ENCODE measurements at regions not wholly inside any gene's neighbourhood (a gene's known extent, or its start where the extent isn't known, plus 50 kb on each side); places are given as distances from the start of the nearest gene placed in this dataset.

- DNase-seq (ENCODE audit: low read depth in 3 of 3) = no peak
These were observed 73.5 kb upstream of the DST start for GRCh38 chr6:56716229-56716628.

GRCh38 chr6:56715741-56716140, 73.1 kb upstream of the DST start:
- DNase-seq (ENCODE audit: low read depth in 3 of 3) = no peak

- DNase-seq (ENCODE audit: low read depth in 3 of 3) = no peak
These were observed 72.3 kb upstream of the DST start for GRCh38 chr6:56714982-56715456.

GRCh38 chr6:56714273-56714672, 71.6 kb upstream of the DST start:
- DNase-seq (ENCODE audit: low read depth in 3 of 3) = no peak

GRCh38 chr6:56713254-56713672, 70.6 kb upstream of the DST start:
- no peak for DNase-seq (ENCODE audit: low read depth in 3 of 3)

GRCh38 chr6:56710967-56711366, 68.3 kb upstream of the DST start:
- no peak for DNase-seq (ENCODE audit: low read depth in 3 of 3)

- no peak for DNase-seq (ENCODE audit: low read depth in 3 of 3)
These were observed 67.0 kb upstream of the DST start for GRCh38 chr6:56709650-56710049.

- no peak for DNase-seq (ENCODE audit: low read depth in 3 of 3)
These were observed 66.3 kb upstream of the DST start for GRCh38 chr6:56708810-56709597.

- no peak for DNase-seq (ENCODE audit: low read depth in 3 of 3)
These were observed 64.5 kb upstream of the DST start for GRCh38 chr6:56706981-56707726.

GRCh38 chr6:56699066-56699654, 56.5 kb upstream of the DST start:
- DNase-seq (ENCODE audit: low read depth in 3 of 3) = no peak

- DNase-seq (ENCODE audit: low read depth in 3 of 3) = no peak
These were observed 53.0 kb upstream of the DST start for GRCh38 chr6:56695702-56696101.

- DNase-seq (ENCODE audit: low read depth in 3 of 3) = no peak
These were observed 51.3 kb upstream of the DST start for GRCh38 chr6:56694002-56694401.

- no peak for DNase-seq (ENCODE audit: low read depth in 3 of 3)
These were observed 50.5 kb upstream of the DST start for GRCh38 chr6:56693246-56693607.

- no peak for DNase-seq (ENCODE audit: low read depth in 3 of 3)
These were observed 50.0 kb upstream of the DST start for GRCh38 chr6:56692523-56693245.

Data from stimulated activated CD4-positive, alpha-beta T cell treated with anti-CD3 and anti-CD28 coated beads, TNF-alpha, amount 100 ng/mL, for 24 hours (primary cell).